Testis (tissue), 2 donors: ENCODE measurements at regions not wholly inside any gene's neighbourhood (a gene's known extent, or its start where the extent isn't known, plus 50 kb on each side); places are given as distances from the start of the nearest gene placed in this dataset.
"Not testable (repeated sequence)": the region's sequence is repeated elsewhere in the genome, so short reads cannot be mapped to it uniquely, and the experiment has no call there.

Experiments used
- CTCF ChIP-seq, 3 experiments: fragments of 450-650 bp in 2 of 3; fragments of 200-600 bp in 1 of 3; sonication (generic) in 1 of 3; IDR thresholded peaks; one replicate each; pipeline ENCODE4 v1.5.1; 2016 to 2019; ENCODE audit warnings: antibody characterized with exemption in 3 of 3, mild to moderate bottlenecking in 2 of 3, moderate library complexity in 1 of 3
- POLR2A ChIP-seq: fragments of 450-650 bp; IDR thresholded peaks from one replicate; pipeline ENCODE4 v1.6.1; 2017; ENCODE audit warnings: antibody characterized with exemption, mild to moderate bottlenecking, moderate library complexity

DNA sequence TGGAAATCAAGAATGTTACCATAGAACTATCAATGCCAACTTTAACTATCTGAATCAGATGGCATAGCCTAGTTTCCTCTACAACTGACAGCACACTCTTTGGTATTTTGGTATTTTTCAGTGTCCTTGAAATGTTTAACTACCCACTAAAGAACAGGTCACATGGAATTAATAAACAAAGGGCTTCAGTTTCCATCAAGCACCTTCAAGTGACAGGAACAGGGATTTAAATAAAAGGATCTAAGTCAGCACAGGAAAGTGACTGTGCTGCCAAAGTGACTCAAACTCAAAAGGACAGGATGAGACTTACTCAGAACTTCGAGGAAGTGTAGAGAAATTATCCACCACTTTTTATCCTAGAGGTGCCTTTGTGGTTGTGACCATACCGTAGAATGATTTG, 117.7 kb downstream of the FAM72C start:
- TF ChIP-seq POLR2A; CTCF (IDR thresholded peaks at IDR 0.05): not testable (repeated sequence)
